Urinary bladder (tissue), 3 donors: ENCODE measurements at regions not wholly inside any gene's neighbourhood (a gene's known extent, or its start where the extent isn't known, plus 50 kb on each side); places are given as distances from the start of the nearest gene placed in this dataset.

Experiments used
- DNase-seq: peaks from one replicate; pipeline ENCODE4 v3.0.0-alpha.2; 2015; ENCODE audit errors: extremely low spot score
- H3K27ac ChIP-seq: one replicate; pipeline ENCODE4 v1.5.1; 2013; ENCODE audit warnings: low read depth, mild to moderate bottlenecking, moderate library complexity
- H3K36me3 ChIP-seq: one replicate; pipeline ENCODE4 v1.6.1; 2013; ENCODE audit warnings: mild to moderate bottlenecking, moderate library complexity; ENCODE audit not compliant: insufficient read depth
- H3K4me1 ChIP-seq: one replicate; pipeline ENCODE4 v1.6.1; 2013; ENCODE audit warnings: mild to moderate bottlenecking, moderate library complexity; ENCODE audit not compliant: insufficient read depth
- H3K4me3 ChIP-seq: one replicate; pipeline ENCODE4 v1.5.1; 2013; ENCODE audit warnings: low read depth, low read length
- WGBS: extraction: QIAGEN DNeasy Blood & Tissue Kit; methylation state at CpG from one replicate; pipeline ENCODE4 v1.1.7; 2013; 5-methylcytosine and 5-hydroxymethylcytosine counted together
- donor health status: healthy with polysubstance abuse.
- donor health status: healthy.

GRCh38 chr6:53744321-53744720 is 50.5 kb upstream of the LRRC1 start:
- no peak overlapping the region for H3K27ac ChIP-seq
- no peaks in the 10 kb centered on the region for H3K36me3 ChIP-seq
- DNase-seq, result no peak
- H3K4me1 ChIP-seq, result no peaks in the 10 kb centered on the region
- 91% methylated on average over 4 of the region's 4 CpGs for WGBS
- H3K4me3 ChIP-seq, result no peak overlapping the region

GRCh38 chr6:53741034-53741823 is 53.6 kb upstream of the LRRC1 start:
- Histone ChIP-seq H3K4me1 (no peaks in the 10 kb centered on the region), H3K27ac (no peak overlapping the region), H3K36me3 (no peaks in the 10 kb centered on the region), H3K4me3 (no peak overlapping the region)
- WGBS, result 67% methylated on average over 10 of the region's 10 CpGs
- DNase-seq, result no peak

- 94% methylated on average over 3 of the region's 3 CpGs for WGBS
- DNase-seq, result no peak
Observed at GRCh38 chr6:53737746-53738145, 57.1 kb upstream of the LRRC1 start.

GRCh38 chr6:53735896-53736295 is 58.9 kb upstream of the LRRC1 start:
- WGBS, result 69% methylated on average over 4 of the region's 4 CpGs
- H3K27ac ChIP-seq, result no peak overlapping the region

More at GRCh38 chr6:53737746-53738145, 57.1 kb upstream of the LRRC1 start:
- no peaks in the 10 kb centered on the region for H3K36me3 ChIP-seq
- H3K4me1 ChIP-seq, result no peaks in the 10 kb centered on the region
- no peak overlapping the region for H3K4me3 ChIP-seq
- H3K27ac ChIP-seq, result no peak overlapping the region

GRCh38 chr6:53734473-53735299 is 60.1 kb upstream of the LRRC1 start:
- no peak for DNase-seq
- Histone ChIP-seq H3K4me1 (no peaks in the 10 kb centered on the region), H3K36me3 (no peaks in the 10 kb centered on the region), H3K4me3 (no peak overlapping the region), H3K27ac (peak overlapping the region; percentile 29)
- 55% methylated on average over 13 of the region's 13 CpGs for WGBS

More at GRCh38 chr6:53735896-53736295, 58.9 kb upstream of the LRRC1 start:
- Histone ChIP-seq H3K4me3 (no peak overlapping the region), H3K4me1 (no peaks in the 10 kb centered on the region), H3K36me3 (no peaks in the 10 kb centered on the region)
- no peak for DNase-seq

- Histone ChIP-seq H3K4me3 (no peak overlapping the region), H3K27ac (no peak overlapping the region), H3K36me3 (no peaks in the 10 kb centered on the region), H3K4me1 (no peaks in the 10 kb centered on the region)
- no peak for DNase-seq
- WGBS, result 67% methylated on average over 5 of the region's 5 CpGs
Observed at GRCh38 chr6:53731866-53732636, 62.8 kb upstream of the LRRC1 start.

GRCh38 chr6:53730767-53731166 is 64.0 kb upstream of the LRRC1 start:
- H3K36me3 ChIP-seq, result no peaks in the 10 kb centered on the region
- no peak for DNase-seq
- no peak overlapping the region for H3K27ac ChIP-seq
- no peak overlapping the region for H3K4me3 ChIP-seq
- H3K4me1 ChIP-seq, result no peaks in the 10 kb centered on the region

GRCh38 chr6:53728570-53729194 is 63.1 kb upstream of the KLHL31 start:
- WGBS, result 27% methylated on average over 9 of the region's 9 CpGs
- Histone ChIP-seq H3K36me3 (no peaks in the 10 kb centered on the region), H3K4me3 (no peak overlapping the region), H3K27ac (no peak overlapping the region), H3K4me1 (no peaks in the 10 kb centered on the region)
- DNase-seq, result no peak

- H3K36me3 ChIP-seq, result no peaks in the 10 kb centered on the region
- H3K4me1 ChIP-seq, result no peaks in the 10 kb centered on the region
- DNase-seq, result no peak
- H3K27ac ChIP-seq, result no peak overlapping the region
- no peak overlapping the region for H3K4me3 ChIP-seq
- WGBS, result 88% methylated on average over 5 of the region's 5 CpGs
Observed at GRCh38 chr6:53727748-53728147, 62.2 kb upstream of the KLHL31 start.

GRCh38 chr6:53725791-53726575 is 60.4 kb upstream of the KLHL31 start:
- no peak overlapping the region for H3K27ac ChIP-seq
- no peak for DNase-seq
- no peaks in the 10 kb centered on the region for H3K4me1 ChIP-seq
- H3K4me3 ChIP-seq, result no peak overlapping the region
- H3K36me3 ChIP-seq, result no peaks in the 10 kb centered on the region
- WGBS, result 49% methylated on average over 18 of the region's 18 CpGs

- Histone ChIP-seq H3K4me1 (no peaks in the 10 kb centered on the region), H3K27ac (no peak overlapping the region), H3K4me3 (no peak overlapping the region), H3K36me3 (no peaks in the 10 kb centered on the region)
- DNase-seq, result no peak
- 89% methylated on average over 1 of the region's 1 CpG for WGBS
Observed at GRCh38 chr6:53724501-53724900, 58.9 kb upstream of the KLHL31 start.

GRCh38 chr6:53723331-53723730 is 57.8 kb upstream of the KLHL31 start:
- Histone ChIP-seq H3K36me3 (no peaks in the 10 kb centered on the region), H3K27ac (no peak overlapping the region), H3K4me3 (no peak overlapping the region), H3K4me1 (no peaks in the 10 kb centered on the region)
- 96% methylated on average over 1 of the region's 1 CpG for WGBS
- DNase-seq, result no peak

GRCh38 chr6:53721766-53722165 is 56.2 kb upstream of the KLHL31 start:
- Histone ChIP-seq H3K4me1 (no peaks in the 10 kb centered on the region), H3K27ac (no peak overlapping the region), H3K36me3 (no peaks in the 10 kb centered on the region), H3K4me3 (no peak overlapping the region)
- no peak for DNase-seq
- WGBS, result 71% methylated on average over 2 of the region's 2 CpGs
